GM23338 (cell line): ENCODE measurements at regions not wholly inside any gene's neighbourhood (a gene's known extent, or its start where the extent isn't known, plus 50 kb on each side); places are given as distances from the start of the nearest gene placed in this dataset.

ENCODE experiments used
- ATAC-seq: fragments of 200-7000 bp; cut with Tn5 transposase; 3 replicates; pipeline ENCODE4 v1.9.1; 2020
- DNase-seq: peaks from one replicate; pipeline ENCODE4 v3.0.0-alpha.2; 2015; ENCODE audit warnings: low spot score
- H2AFZ ChIP-seq: fragments of 200-600 bp; sonication (generic); 2 replicates; pipeline ENCODE4 v1.8.0; 2016; ENCODE audit warnings: antibody characterized with exemption, mild to moderate bottlenecking, moderate library complexity
- H3F3A ChIP-seq: fragments of 200-600 bp; sonication (generic); replicated peaks from 2 replicates; pipeline ENCODE4 v1.8.0; 2017; ENCODE audit warnings: antibody characterized with exemption, mixed run types, low read depth
- H3K27ac ChIP-seq: fragments of 200-600 bp; sonication (generic); 2 replicates; pipeline ENCODE4 v1.6.1; 2016; ENCODE audit warnings: low read depth
- H3K27me3 ChIP-seq: fragments of 200-600 bp; sonication (generic); 2 replicates; pipeline ENCODE4 v1.8.0; 2016; ENCODE audit warnings: mild to moderate bottlenecking, mixed run types, moderate library complexity; ENCODE audit not compliant: insufficient read depth
- H3K36me3 ChIP-seq: fragments of 200-600 bp; sonication (generic); 2 replicates; pipeline ENCODE4 v1.8.0; 2016; ENCODE audit warnings: mild to moderate bottlenecking; ENCODE audit not compliant: insufficient read depth
- H3K4me1 ChIP-seq: fragments of 200-600 bp; sonication (generic); 2 replicates; pipeline ENCODE4 v1.8.0; 2016; ENCODE audit warnings: mild to moderate bottlenecking, moderate library complexity; ENCODE audit not compliant: insufficient read depth
- H3K4me2 ChIP-seq: fragments of 200-600 bp; sonication (generic); 2 replicates; pipeline ENCODE4 v1.7.1; 2017; ENCODE audit warnings: mixed run types
- H3K4me3 ChIP-seq: fragments of 200-600 bp; sonication (generic); 2 replicates; pipeline ENCODE4 v1.6.1; 2016; ENCODE audit warnings: mixed run types
- H3K79me2 ChIP-seq: fragments of 200-600 bp; sonication (generic); replicated peaks from 2 replicates; pipeline ENCODE4 v1.8.0; 2017; ENCODE audit warnings: mild to moderate bottlenecking; ENCODE audit not compliant: insufficient read depth
- H3K9me2 ChIP-seq: fragments of 200-600 bp; sonication (generic); 2 replicates; pipeline ENCODE4 v1.8.0; 2017; ENCODE audit not compliant: insufficient read depth
- H4K20me1 ChIP-seq: fragments of 200-600 bp; sonication (generic); replicated peaks from 2 replicates; pipeline ENCODE4 v1.8.0; 2017; ENCODE audit warnings: mild to moderate bottlenecking; ENCODE audit not compliant: insufficient read depth
- H3K27ac Mint-ChIP-seq: 2 replicates; pipeline ENCODE4 v1.8.0; 2020; ENCODE audit warnings: inconsistent platforms, mild to moderate bottlenecking, moderate library complexity, mixed read lengths
- H3K27me3 Mint-ChIP-seq: 3 replicates; pipeline ENCODE4 v1.8.0; 2022; ENCODE audit warnings: low read depth, mild to moderate bottlenecking, moderate library complexity, mixed read lengths, inconsistent platforms; ENCODE audit not compliant: insufficient read depth, poor library complexity
- H3K36me3 Mint-ChIP-seq: 3 replicates; pipeline ENCODE4 v1.8.0; 2021; ENCODE audit warnings: low read depth, mild to moderate bottlenecking, inconsistent platforms, moderate library complexity, mixed read lengths
- H3K4me1 Mint-ChIP-seq: 3 replicates; pipeline ENCODE4 v1.8.0; 2020; ENCODE audit warnings: mild to moderate bottlenecking, inconsistent platforms, mixed read lengths
- H3K4me3 Mint-ChIP-seq: 3 replicates; pipeline ENCODE4 v1.8.0; 2021; ENCODE audit warnings: moderate library complexity, mild to moderate bottlenecking, inconsistent platforms, mixed read lengths
- H3K9me3 Mint-ChIP-seq: 3 replicates; pipeline ENCODE4 v1.8.0; 2020; ENCODE audit warnings: moderate library complexity, mild to moderate bottlenecking, inconsistent platforms, mixed read lengths
- CREB1 ChIP-seq: fragments of 250-450 bp; sonication (Bioruptor Pico); IDR thresholded peaks from 2 replicates; pipeline ENCODE4 v1.5.0; 2020; ENCODE audit warnings: low read depth, mild to moderate bottlenecking, moderate library complexity
- CTCF ChIP-seq, 2 experiments: fragments of 200-600 bp in 1 of 2; sonication (generic) in 1 of 2; conservative IDR thresholded peaks; 2 replicates each; pipeline versions ENCODE4 v1.5.1 to v1.6.1; 2016 to 2017; ENCODE audit warnings: antibody characterized with exemption in 2 of 2, low read depth in 2 of 2, mild to moderate bottlenecking in 2 of 2, moderate library complexity in 1 of 2
- JUNB ChIP-seq: IDR thresholded peaks from one replicate; pipeline ENCODE4 v1.6.1; 2016; ENCODE audit warnings: antibody characterized with exemption; ENCODE audit not compliant: unreplicated experiment
- ZNF331 ChIP-seq: fragments of 250-450 bp; sonication (Bioruptor Pico); IDR thresholded peaks from 2 replicates; pipeline ENCODE4 v1.5.0; 2020; ENCODE audit warnings: low read depth, mild to moderate bottlenecking, moderate library complexity
- ZNF462 ChIP-seq: fragments of 250-450 bp; sonication (Bioruptor Pico); IDR thresholded peaks from 2 replicates; pipeline ENCODE4 v1.5.0; 2020; ENCODE audit warnings: mild to moderate bottlenecking, moderate library complexity

GRCh38 chr9:134223091-134223490 lies 58.7 kb upstream of the RNU6ATAC start:
- H3K9me2 ChIP-seq, result no peaks in the 10 kb centered on the region
- H3F3A ChIP-seq, result no peaks in the 10 kb centered on the region
- Mint-ChIP-seq H3K9me3 (no peaks in the 10 kb centered on the region; the same call in 2 of the 3 replicates), H3K4me3 (no peak overlapping the region), H3K27me3 (peaks cover 7% of the 10 kb centered on the region), H3K4me1 (peaks cover 21% of the 10 kb centered on the region), H3K36me3 (no peaks in the 10 kb centered on the region), H3K27ac (no peak overlapping the region)
- no peaks in the 10 kb centered on the region for H3K27me3 ChIP-seq
- no peak for DNase-seq
- H3K4me1 ChIP-seq, result no peaks in the 10 kb centered on the region
- H4K20me1 ChIP-seq, result no peaks in the 10 kb centered on the region
- TF ChIP-seq ZNF331 (no peak), JUNB (no peak), ZNF462 (CRISPR knock-in tag) (no peak), CREB1 (no peak), CTCF (conservative IDR thresholded peaks at IDR 0.05; ENCODE audit: low read depth in 2 of 2) (no peak)
- no peak overlapping the region for H2AFZ ChIP-seq
- no peak overlapping the region for H3K4me2 ChIP-seq
- H3K79me2 ChIP-seq, result no peaks in the 10 kb centered on the region
- no peak for ATAC-seq
- no peak overlapping the region for H3K27ac ChIP-seq
- no peak overlapping the region for H3K4me3 ChIP-seq
- no peaks in the 10 kb centered on the region for H3K36me3 ChIP-seq
